ENCODE measurements at regions not wholly inside any gene's neighbourhood (a gene's known extent, or its start where the extent isn't known, plus 50 kb on each side); places are given as distances from the start of the nearest gene placed in this dataset.

DNA sequence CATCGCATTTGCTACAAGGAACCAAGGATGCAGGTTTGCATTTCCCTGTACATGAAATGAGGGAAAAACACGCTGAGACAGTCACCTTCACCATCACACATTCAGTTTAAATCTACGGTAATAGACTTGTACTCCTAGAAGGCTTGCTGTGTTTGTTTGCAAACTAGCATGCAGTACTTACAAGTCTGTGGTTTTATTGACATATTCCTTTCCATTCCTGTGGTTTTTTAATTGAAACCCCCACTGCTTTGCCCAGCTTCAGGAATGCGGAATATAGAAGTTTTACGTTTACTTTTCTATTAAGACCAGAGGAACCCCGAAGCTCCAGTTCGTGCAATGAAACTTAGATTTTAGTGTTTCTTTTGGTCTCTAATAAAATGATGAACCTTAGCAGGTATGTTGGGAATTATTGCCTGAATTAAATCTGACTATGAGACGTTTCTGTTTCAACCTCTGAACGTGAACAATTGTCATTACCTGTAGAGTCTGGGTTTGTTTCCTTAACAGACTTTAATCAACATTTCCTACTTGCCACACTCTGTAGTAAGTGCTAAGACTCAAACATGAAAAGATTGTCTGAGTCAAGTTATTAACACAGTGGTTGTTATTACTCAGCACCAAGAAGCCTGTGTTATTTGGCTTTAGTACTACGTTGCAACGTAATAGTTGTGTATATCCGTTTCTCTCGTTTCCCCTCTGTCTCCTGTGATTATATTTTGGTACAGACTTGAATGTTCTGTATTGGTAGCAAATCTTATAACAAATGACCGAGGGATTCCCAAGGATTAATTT, 793.3 kb upstream of the GOT2 start:
- H3K9me3 ChIP-seq: no peaks in the 10 kb centered on the region
- ChIA-PET CTCF (no interaction called here), POLR2A (no interaction called here)
- peak overlapping the region; percentile 45 to 47 for H3K27ac ChIP-seq
- 11% methylated on average over 14 of the region's 14 CpGs for WGBS (ENCODE audit: missing lambda C conversion rate)
- peaks cover 20% of the 10 kb centered on the region for H3K4me1 ChIP-seq
- H3K4me3 ChIP-seq: peak overlapping the region; percentile 19; the same call in 2 of the 3 replicates
- peak overlapping the region; percentile 86 for H3K4me2 ChIP-seq
- peak; percentile 70 to 93 for ATAC-seq
- peak; percentile 15 to 76 for DNase-seq (ENCODE audit: low read depth in 1 of 2, low spot score in 1 of 2)
- FAIRE-seq: peak; percentile 43
- TF ChIP-seq CHD2 (IDR thresholded peaks at IDR 0.05; ENCODE audit: low read length, partially characterized antibody) (no peak), RNF2 (IDR thresholded peaks at IDR 0.05; ENCODE audit: borderline replicate concordance, low read depth) (no peak), MAFK (IDR thresholded peaks at IDR 0.05; ENCODE audit: partially characterized antibody) (no peak), POLR2AphosphoS2 (conservative IDR thresholded peaks at IDR 0.05; ENCODE audit: low read length) (no peak), HDAC2 (IDR thresholded peaks at IDR 0.05) (no peak), NR3C1 (IDR thresholded peaks at IDR 0.05) (no peak), NFE2L2 (conservative IDR thresholded peaks at IDR 0.05; ENCODE audit: low read length) (no peak), ZC3H11A (IDR thresholded peaks at IDR 0.05) (no peak), CBX8 (IDR thresholded peaks at IDR 0.05) (no peak), RARB (CRISPR knock-in tag; IDR thresholded peaks at IDR 0.05) (no peak), FOSB (CRISPR knock-in tag; IDR thresholded peaks at IDR 0.05) (no peak), PHF8 (IDR thresholded peaks at IDR 0.05; ENCODE audit: borderline replicate concordance, low read depth) (no peak), ESRRA (IDR thresholded peaks at IDR 0.05; ENCODE audit: borderline replicate concordance, low read length) (no peak), EHF (CRISPR knock-in tag; IDR thresholded peaks at IDR 0.05) (no peak), HOXB5 (CRISPR knock-in tag; IDR thresholded peaks at IDR 0.05) (no peak), FOSL2 (IDR thresholded peaks at IDR 0.05) (no peak), FOSL2 (CRISPR knock-in tag; IDR thresholded peaks at IDR 0.05) (no peak; the same call in 1 of the 2 replicates), EP300 (IDR thresholded peaks at IDR 0.05) (0 out of 5 replicates have a peak, but pooled peaks of 1 of the 2 experiments have one; percentile 25), ZNF302 (CRISPR knock-in tag; IDR thresholded peaks at IDR 0.05) (no peak), CEBPB (IDR thresholded peaks at IDR 0.05) (no peak; a peak in 1 of 4 replicates), NPAS2 (CRISPR knock-in tag; IDR thresholded peaks at IDR 0.05; ENCODE audit: borderline replicate concordance) (no peak), GATA3 (IDR thresholded peaks at IDR 0.05; ENCODE audit: borderline replicate concordance) (peak; percentile 71), RFX5 (IDR thresholded peaks at IDR 0.05) (no peak), HEYL (CRISPR knock-in tag; IDR thresholded peaks at IDR 0.05) (no peak)
- TF ChIP-seq, protein P1, sequence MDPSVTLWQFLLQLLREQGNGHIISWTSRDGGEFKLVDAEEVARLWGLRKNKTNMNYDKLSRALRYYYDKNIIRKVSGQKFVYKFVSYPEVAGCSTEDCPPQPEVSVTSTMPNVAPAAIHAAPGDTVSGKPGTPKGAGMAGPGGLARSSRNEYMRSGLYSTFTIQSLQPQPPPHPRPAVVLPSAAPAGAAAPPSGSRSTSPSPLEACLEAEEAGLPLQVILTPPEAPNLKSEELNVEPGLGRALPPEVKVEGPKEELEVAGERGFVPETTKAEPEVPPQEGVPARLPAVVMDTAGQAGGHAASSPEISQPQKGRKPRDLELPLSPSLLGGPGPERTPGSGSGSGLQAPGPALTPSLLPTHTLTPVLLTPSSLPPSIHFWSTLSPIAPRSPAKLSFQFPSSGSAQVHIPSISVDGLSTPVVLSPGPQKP (IDR thresholded peaks at IDR 0.05; ENCODE audit: low read depth, low read length): no peak
- TF ChIP-seq, protein P2, sequence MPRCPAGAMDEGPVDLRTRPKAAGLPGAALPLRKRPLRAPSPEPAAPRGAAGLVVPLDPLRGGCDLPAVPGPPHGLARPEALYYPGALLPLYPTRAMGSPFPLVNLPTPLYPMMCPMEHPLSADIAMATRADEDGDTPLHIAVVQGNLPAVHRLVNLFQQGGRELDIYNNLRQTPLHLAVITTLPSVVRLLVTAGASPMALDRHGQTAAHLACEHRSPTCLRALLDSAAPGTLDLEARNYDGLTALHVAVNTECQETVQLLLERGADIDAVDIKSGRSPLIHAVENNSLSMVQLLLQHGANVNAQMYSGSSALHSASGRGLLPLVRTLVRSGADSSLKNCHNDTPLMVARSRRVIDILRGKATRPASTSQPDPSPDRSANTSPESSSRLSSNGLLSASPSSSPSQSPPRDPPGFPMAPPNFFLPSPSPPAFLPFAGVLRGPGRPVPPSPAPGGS (IDR thresholded peaks at IDR 0.05): no peak
- TF ChIP-seq, protein P3, sequence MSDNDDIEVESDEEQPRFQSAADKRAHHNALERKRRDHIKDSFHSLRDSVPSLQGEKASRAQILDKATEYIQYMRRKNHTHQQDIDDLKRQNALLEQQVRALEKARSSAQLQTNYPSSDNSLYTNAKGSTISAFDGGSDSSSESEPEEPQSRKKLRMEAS (IDR thresholded peaks at IDR 0.05): 0 out of 2 replicates have a peak, but pooled peaks have one; percentile 31
- TF ChIP-seq, protein P4, sequence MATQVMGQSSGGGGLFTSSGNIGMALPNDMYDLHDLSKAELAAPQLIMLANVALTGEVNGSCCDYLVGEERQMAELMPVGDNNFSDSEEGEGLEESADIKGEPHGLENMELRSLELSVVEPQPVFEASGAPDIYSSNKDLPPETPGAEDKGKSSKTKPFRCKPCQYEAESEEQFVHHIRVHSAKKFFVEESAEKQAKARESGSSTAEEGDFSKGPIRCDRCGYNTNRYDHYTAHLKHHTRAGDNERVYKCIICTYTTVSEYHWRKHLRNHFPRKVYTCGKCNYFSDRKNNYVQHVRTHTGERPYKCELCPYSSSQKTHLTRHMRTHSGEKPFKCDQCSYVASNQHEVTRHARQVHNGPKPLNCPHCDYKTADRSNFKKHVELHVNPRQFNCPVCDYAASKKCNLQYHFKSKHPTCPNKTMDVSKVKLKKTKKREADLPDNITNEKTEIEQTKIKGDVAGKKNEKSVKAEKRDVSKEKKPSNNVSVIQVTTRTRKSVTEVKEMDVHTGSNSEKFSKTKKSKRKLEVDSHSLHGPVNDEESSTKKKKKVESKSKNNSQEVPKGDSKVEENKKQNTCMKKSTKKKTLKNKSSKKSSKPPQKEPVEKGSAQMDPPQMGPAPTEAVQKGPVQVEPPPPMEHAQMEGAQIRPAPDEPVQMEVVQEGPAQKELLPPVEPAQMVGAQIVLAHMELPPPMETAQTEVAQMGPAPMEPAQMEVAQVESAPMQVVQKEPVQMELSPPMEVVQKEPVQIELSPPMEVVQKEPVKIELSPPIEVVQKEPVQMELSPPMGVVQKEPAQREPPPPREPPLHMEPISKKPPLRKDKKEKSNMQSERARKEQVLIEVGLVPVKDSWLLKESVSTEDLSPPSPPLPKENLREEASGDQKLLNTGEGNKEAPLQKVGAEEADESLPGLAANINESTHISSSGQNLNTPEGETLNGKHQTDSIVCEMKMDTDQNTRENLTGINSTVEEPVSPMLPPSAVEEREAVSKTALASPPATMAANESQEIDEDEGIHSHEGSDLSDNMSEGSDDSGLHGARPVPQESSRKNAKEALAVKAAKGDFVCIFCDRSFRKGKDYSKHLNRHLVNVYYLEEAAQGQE (IDR thresholded peaks at IDR 0.05): no peak
- TF ChIP-seq, protein P5, sequence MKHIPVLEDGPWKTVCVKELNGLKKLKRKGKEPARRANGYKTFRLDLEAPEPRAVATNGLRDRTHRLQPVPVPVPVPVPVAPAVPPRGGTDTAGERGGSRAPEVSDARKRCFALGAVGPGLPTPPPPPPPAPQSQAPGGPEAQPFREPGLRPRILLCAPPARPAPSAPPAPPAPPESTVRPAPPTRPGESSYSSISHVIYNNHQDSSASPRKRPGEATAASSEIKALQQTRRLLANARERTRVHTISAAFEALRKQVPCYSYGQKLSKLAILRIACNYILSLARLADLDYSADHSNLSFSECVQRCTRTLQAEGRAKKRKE (CRISPR knock-in tag; IDR thresholded peaks at IDR 0.05; ENCODE audit: low read depth): no peak
- TF ChIP-seq, protein P6, sequence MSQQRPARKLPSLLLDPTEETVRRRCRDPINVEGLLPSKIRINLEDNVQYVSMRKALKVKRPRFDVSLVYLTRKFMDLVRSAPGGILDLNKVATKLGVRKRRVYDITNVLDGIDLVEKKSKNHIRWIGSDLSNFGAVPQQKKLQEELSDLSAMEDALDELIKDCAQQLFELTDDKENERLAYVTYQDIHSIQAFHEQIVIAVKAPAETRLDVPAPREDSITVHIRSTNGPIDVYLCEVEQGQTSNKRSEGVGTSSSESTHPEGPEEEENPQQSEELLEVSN (IDR thresholded peaks at IDR 0.05; ENCODE audit: borderline replicate concordance, low read depth): no peak
- TF ChIP-seq, protein P7, sequence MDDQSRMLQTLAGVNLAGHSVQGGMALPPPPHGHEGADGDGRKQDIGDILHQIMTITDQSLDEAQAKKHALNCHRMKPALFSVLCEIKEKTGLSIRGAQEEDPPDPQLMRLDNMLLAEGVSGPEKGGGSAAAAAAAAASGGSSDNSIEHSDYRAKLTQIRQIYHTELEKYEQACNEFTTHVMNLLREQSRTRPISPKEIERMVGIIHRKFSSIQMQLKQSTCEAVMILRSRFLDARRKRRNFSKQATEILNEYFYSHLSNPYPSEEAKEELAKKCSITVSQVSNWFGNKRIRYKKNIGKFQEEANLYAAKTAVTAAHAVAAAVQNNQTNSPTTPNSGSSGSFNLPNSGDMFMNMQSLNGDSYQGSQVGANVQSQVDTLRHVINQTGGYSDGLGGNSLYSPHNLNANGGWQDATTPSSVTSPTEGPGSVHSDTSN (IDR thresholded peaks at IDR 0.05): no peak
- TF ChIP-seq, protein P8, sequence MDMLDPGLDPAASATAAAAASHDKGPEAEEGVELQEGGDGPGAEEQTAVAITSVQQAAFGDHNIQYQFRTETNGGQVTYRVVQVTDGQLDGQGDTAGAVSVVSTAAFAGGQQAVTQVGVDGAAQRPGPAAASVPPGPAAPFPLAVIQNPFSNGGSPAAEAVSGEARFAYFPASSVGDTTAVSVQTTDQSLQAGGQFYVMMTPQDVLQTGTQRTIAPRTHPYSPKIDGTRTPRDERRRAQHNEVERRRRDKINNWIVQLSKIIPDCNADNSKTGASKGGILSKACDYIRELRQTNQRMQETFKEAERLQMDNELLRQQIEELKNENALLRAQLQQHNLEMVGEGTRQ (IDR thresholded peaks at IDR 0.05): no peak
